Breast epithelium (tissue), 3 donors: ENCODE measurements at regions not wholly inside any gene's neighbourhood (a gene's known extent, or its start where the extent isn't known, plus 50 kb on each side); places are given as distances from the start of the nearest gene placed in this dataset.

Source experiments
- POLR2A ChIP-seq: fragments of 450-650 bp; IDR thresholded peaks from one replicate; pipeline ENCODE4 v1.6.1; 2016; ENCODE audit warnings: antibody characterized with exemption, mild to moderate bottlenecking, moderate library complexity
- POLR2AphosphoS5 ChIP-seq, 3 donors: sonication (generic); formaldehyde crosslinking; IDR thresholded peaks; one replicate each; pipeline ENCODE4 v1.6.1; 2017; ENCODE audit warnings: antibody characterized with exemption in 3 of 3

- TF ChIP-seq POLR2A (no peak), POLR2AphosphoS5 (IDR thresholded peaks at IDR 0.05) (no peak)
Observed at GRCh38 chr7:32243687-32244290, 173.6 kb upstream of the PDE1C start.
